H1 (cell line): ENCODE measurements at regions not wholly inside any gene's neighbourhood (a gene's known extent, or its start where the extent isn't known, plus 50 kb on each side); places are given as distances from the start of the nearest gene placed in this dataset.

Experiments
- CTCF ChIA-PET: fragments of 300-600 bp; sonication (Branson Sonifier 250); formaldehyde crosslinking; loops from one replicate; lab custom pipeline; 2021; ENCODE audit not compliant: partially characterized antibody; lab: Charles Lee
- POLR2A ChIA-PET: fragments of 300-600 bp; sonication (Branson Sonifier 250); formaldehyde crosslinking; loops from one replicate; lab custom pipeline; 2021; ENCODE audit warnings: inconsistent platforms; ENCODE audit not compliant: partially characterized antibody; lab: Charles Lee
- DNase-seq, 2 experiments: peaks; one replicate each; pipeline versions ENCODE4 v3.0.0 to v3.0.0-alpha.2; 2010 to 2022; ENCODE audit warnings: low spot score in 2 of 2, low read depth in 1 of 2, mixed read lengths in 1 of 2
- FAIRE-seq: peaks from 2 replicates; lab custom pipeline; 2011; peaks lifted over from hg19 to GRCh38; lab: Jason Lieb, UNC
- H2AFZ ChIP-seq: 2 replicates; pipeline ENCODE4 v1.8.1; 2012; ENCODE audit warnings: low read length, inconsistent platforms
- H2AK5ac ChIP-seq: 2 replicates; pipeline ENCODE4 v1.6.1; 2013; ENCODE audit warnings: low read depth, low read length
- H2BK120ac ChIP-seq: replicated peaks from 2 replicates; pipeline ENCODE3; 2013; ENCODE audit warnings: low read depth, low read length, inconsistent platforms
- H2BK12ac ChIP-seq: 2 replicates; pipeline ENCODE4 v1.6.1; 2013; ENCODE audit warnings: low read depth, low read length
- H2BK15ac ChIP-seq: 2 replicates; pipeline ENCODE4 v1.6.1; 2013; ENCODE audit warnings: low read length
- H2BK20ac ChIP-seq: 2 replicates; pipeline ENCODE4 v1.6.1; 2013; ENCODE audit warnings: low read length
- H2BK5ac ChIP-seq: 2 replicates; pipeline ENCODE4 v1.6.1; 2013; ENCODE audit warnings: low read depth, low read length
- H3K14ac ChIP-seq: 2 replicates; pipeline ENCODE4 v1.6.1; 2013; ENCODE audit warnings: inconsistent platforms; ENCODE audit not compliant: insufficient read length
- H3K18ac ChIP-seq: 2 replicates; pipeline ENCODE4 v1.6.1; 2013; ENCODE audit warnings: low read length; ENCODE audit errors: extremely low read depth
- H3K23ac ChIP-seq: 2 replicates; pipeline ENCODE4 v1.6.1; 2013; ENCODE audit warnings: inconsistent platforms; ENCODE audit not compliant: insufficient read length
- H3K23me2 ChIP-seq: 2 replicates; pipeline ENCODE4 v1.6.1; 2013; ENCODE audit warnings: low read depth, low read length
- H3K27ac ChIP-seq: 2 replicates; pipeline ENCODE4 v1.6.1; 2011; ENCODE audit warnings: low read depth, low read length, inconsistent platforms
- H3K27me3 ChIP-seq, 4 experiments: replicated peaks in 1 of 4; 1 replicate in 1 of 4; 2 replicates in 3 of 4; pipeline versions ENCODE4 v1.6.1 to v1.8.1; 2011 to 2013; ENCODE audit warnings: low read length in 3 of 4, mild to moderate bottlenecking in 3 of 4, inconsistent platforms in 2 of 4, mixed read lengths in 2 of 4, moderate library complexity in 1 of 4; ENCODE audit not compliant: control insufficient read depth in 3 of 4, insufficient read depth in 3 of 4; ENCODE audit errors: extremely low read depth in 1 of 4
- H3K36me3 ChIP-seq, 4 experiments: 2 replicates each; pipeline versions ENCODE4 v1.6.1 to v1.8.1; 2011 to 2013; ENCODE audit warnings: mild to moderate bottlenecking in 4 of 4, low read length in 3 of 4, moderate library complexity in 2 of 4, control low read depth in 1 of 4, inconsistent platforms in 1 of 4; ENCODE audit not compliant: insufficient read depth in 4 of 4, control insufficient read depth in 2 of 4
- H3K4ac ChIP-seq: replicated peaks from 2 replicates; pipeline ENCODE3; 2013; ENCODE audit warnings: low read length, low read depth, mixed read lengths, inconsistent platforms; ENCODE audit not compliant: insufficient read length
- H3K4me1 ChIP-seq, 4 experiments: replicated peaks in 1 of 4; 1 replicate in 1 of 4; 2 replicates in 3 of 4; pipeline versions ENCODE4 v1.6.1 to v1.8.1; 2011 to 2013; ENCODE audit warnings: low read length in 3 of 4, inconsistent platforms in 2 of 4, mixed read lengths in 1 of 4; ENCODE audit not compliant: insufficient read depth in 4 of 4, control insufficient read depth in 3 of 4
- H3K4me2 ChIP-seq, 2 experiments: 2 replicates each; pipeline versions ENCODE4 v1.6.1 to v1.8.1; 2011 to 2013; ENCODE audit warnings: low read depth in 2 of 2, low read length in 2 of 2, control low read depth in 1 of 2, inconsistent platforms in 1 of 2, mild to moderate bottlenecking in 1 of 2; ENCODE audit not compliant: insufficient read depth in 1 of 2
- H3K4me3 ChIP-seq, 4 experiments: fragments of 200-600, 300-600 bp in 1 of 4; sonication (generic), shearing (Covaris generic), sonication (Bioruptor Twin) in 1 of 4; 2 replicates each; pipeline versions ENCODE4 v1.5.1 to v1.8.1; 2011 to 2016; ENCODE audit warnings: low read length in 4 of 4, low read depth in 3 of 4, control low read depth in 2 of 4, inconsistent platforms in 2 of 4, mild to moderate bottlenecking in 2 of 4, mixed read lengths in 1 of 4, moderate library complexity in 1 of 4; ENCODE audit not compliant: insufficient read depth in 2 of 4; ENCODE audit errors: extremely low read depth in 1 of 4
- H3K56ac ChIP-seq: replicated peaks from 2 replicates; pipeline ENCODE3; 2013; ENCODE audit warnings: low read depth, mild to moderate bottlenecking, mixed read lengths, low read length, inconsistent platforms; ENCODE audit not compliant: insufficient read length
- H3K79me1 ChIP-seq: 2 replicates; pipeline ENCODE4 v1.6.1; 2013; ENCODE audit warnings: low read depth, low read length, control low read depth
- H3K79me2 ChIP-seq, 2 experiments: 2 replicates each; pipeline versions ENCODE4 v1.6.1 to v1.8.1; 2012 to 2013; ENCODE audit warnings: low read length in 2 of 2, mild to moderate bottlenecking in 2 of 2, inconsistent platforms in 1 of 2; ENCODE audit not compliant: insufficient read depth in 2 of 2, control insufficient read depth in 1 of 2
- H3K9ac ChIP-seq, 4 experiments: replicated peaks in 1 of 4; 1 replicate in 1 of 4; 2 replicates in 3 of 4; pipeline versions ENCODE4 v1.6.1 to v1.8.1; 2011 to 2013; ENCODE audit warnings: low read depth in 3 of 4, low read length in 3 of 4, control low read depth in 2 of 4, mild to moderate bottlenecking in 2 of 4, moderate library complexity in 2 of 4, inconsistent platforms in 1 of 4; ENCODE audit errors: extremely low read depth in 1 of 4
- H3K9me3 ChIP-seq, 2 experiments: 2 replicates each; pipeline versions ENCODE4 v1.6.1 to v1.8.1; 2012 to 2013; ENCODE audit warnings: mild to moderate bottlenecking in 2 of 2, moderate library complexity in 2 of 2, control low read depth in 1 of 2, inconsistent platforms in 1 of 2, low read depth in 1 of 2, low read length in 1 of 2, mixed read lengths in 1 of 2; ENCODE audit not compliant: insufficient read depth in 2 of 2
- H4K20me1 ChIP-seq, 2 experiments: replicated peaks in 1 of 2; 2 replicates each; pipeline versions ENCODE3 to v1.8.1; 2011 to 2013; ENCODE audit warnings: inconsistent platforms in 2 of 2, low read length in 2 of 2, mild to moderate bottlenecking in 1 of 2; ENCODE audit not compliant: insufficient read depth in 2 of 2, control insufficient read depth in 1 of 2
- H4K5ac ChIP-seq: 2 replicates; pipeline ENCODE4 v1.6.1; 2013; ENCODE audit warnings: low read length, low read depth, mixed read lengths, inconsistent platforms; ENCODE audit not compliant: insufficient read length
- H4K8ac ChIP-seq: 2 replicates; pipeline ENCODE4 v1.8.0; 2013; ENCODE audit warnings: mild to moderate bottlenecking, moderate library complexity, low read length, inconsistent platforms; ENCODE audit not compliant: insufficient read depth; ENCODE audit errors: extremely low read depth
- H4K91ac ChIP-seq: replicated peaks from 2 replicates; pipeline ENCODE3; 2013; ENCODE audit warnings: low read length, mixed read lengths, inconsistent platforms; ENCODE audit not compliant: insufficient read length
- CEBPB ChIP-seq: IDR thresholded peaks from 2 replicates; pipeline ENCODE4 v1.6.1; 2012; ENCODE audit warnings: low read depth, low read length
- EP300 ChIP-seq, 2 experiments: IDR thresholded peaks; 1 replicate in 1 of 2; 2 replicates in 1 of 2; pipeline ENCODE4 v1.6.1; 2011 to 2012; ENCODE audit warnings: low read depth in 2 of 2, low read length in 2 of 2, mild to moderate bottlenecking in 2 of 2, borderline replicate concordance in 1 of 2, inconsistent platforms in 1 of 2, moderate library complexity in 1 of 2
- EZH2 ChIP-seq: fragments of 200-600 bp; sonication (generic); IDR thresholded peaks from 2 replicates; pipeline ENCODE4 v1.7.1; 2012; ENCODE audit warnings: low read depth, mild to moderate bottlenecking, moderate library complexity, low read length, inconsistent platforms; ENCODE audit not compliant: severe bottlenecking
- KDM1A ChIP-seq: fragments of 200-600, 300-600 bp; sonication (generic); IDR thresholded peaks from 2 replicates; pipeline ENCODE4 v1.7.1; 2016; ENCODE audit warnings: mild to moderate bottlenecking, low read length, borderline replicate concordance
- MAX ChIP-seq: IDR thresholded peaks from 2 replicates; pipeline ENCODE4 v1.6.1; 2012; ENCODE audit warnings: inconsistent platforms
- RXRA ChIP-seq: IDR thresholded peaks from 2 replicates; pipeline ENCODE4 v1.6.1; 2011; ENCODE audit warnings: low read depth, mild to moderate bottlenecking, low read length, moderate library complexity; ENCODE audit not compliant: insufficient read depth
- SIN3A ChIP-seq, 2 experiments: IDR thresholded peaks in 1 of 2; conservative IDR thresholded peaks in 1 of 2; 2 replicates each; pipeline ENCODE4 v1.6.1; 2011 to 2012; ENCODE audit warnings: low read length in 2 of 2, improper control_type of control experiment in 1 of 2, low read depth in 1 of 2, mild to moderate bottlenecking in 1 of 2
- SUZ12 ChIP-seq: fragments of 200-600 bp; sonication (generic); IDR thresholded peaks from 2 replicates; pipeline ENCODE4 v1.6.1; 2012; ENCODE audit warnings: mild to moderate bottlenecking, inconsistent platforms, low read length, moderate library complexity, mixed read lengths
- TEAD4 ChIP-seq: IDR thresholded peaks from 2 replicates; pipeline ENCODE4 v1.6.1; 2012; ENCODE audit warnings: low read depth, low read length, inconsistent platforms, mixed read lengths
- WGBS, 2 experiments: shearing (Covaris generic) in 1 of 2; methylation state at CpG; one replicate each; pipeline versions ENCODE4 v1.1.6 to v1.1.7; 2013 to 2015; ENCODE audit warnings: low lambda C conversion rate in 2 of 2, mixed read lengths in 2 of 2, inconsistent platforms in 1 of 2, low coverage in 1 of 2, missing lambda C conversion rate in 1 of 2; ENCODE audit not compliant: insufficient replicate concordance in 2 of 2, insufficient coverage in 1 of 2, insufficient read length in 1 of 2; ENCODE audit errors: extremely low coverage in 1 of 2, missing lambda C conversion rate in 1 of 2; 5-methylcytosine and 5-hydroxymethylcytosine counted together

GRCh38 chr15:22224241-22224671 lies 143.9 kb downstream of the OR4M2 start:
- H3K14ac ChIP-seq: no peak overlapping the region
- no peak overlapping the region for H3K27ac ChIP-seq
- H2BK20ac ChIP-seq: no peak overlapping the region
- no peak overlapping the region for H2BK120ac ChIP-seq
- WGBS, 2 experiments: 86% methylated on average over 9 of the region's 9 CpGs; no CpG with 5 or more reads in 1 of the 2 experiments
- H2BK5ac ChIP-seq: no peak overlapping the region
- DNase-seq (no peak), FAIRE-seq (no peak)
- no peak overlapping the region for H4K91ac ChIP-seq
- H3K9ac ChIP-seq: no peak overlapping the region
- no peaks in the 10 kb centered on the region for H3K79me2 ChIP-seq
- no peaks in the 10 kb centered on the region for H3K79me1 ChIP-seq
- H3K9me3 ChIP-seq: peaks cover 34 to 78% of the 10 kb centered on the region in 2 experiments
- H2AK5ac ChIP-seq: no peak overlapping the region
- H3K27me3 ChIP-seq: no peaks in the 10 kb centered on the region
- H2AFZ ChIP-seq: no peak overlapping the region
- no peaks in the 10 kb centered on the region for H3K4me1 ChIP-seq
- H3K18ac ChIP-seq: no peak overlapping the region
- H3K4me3 ChIP-seq: no peak overlapping the region
- no peak overlapping the region for H2BK15ac ChIP-seq
- CTCF ChIA-PET: no interaction called here
- H3K36me3 ChIP-seq: no peaks in the 10 kb centered on the region
- no peak overlapping the region for H3K56ac ChIP-seq
- H2BK12ac ChIP-seq: no peak overlapping the region
- H4K5ac ChIP-seq: no peak overlapping the region
- no peaks in the 10 kb centered on the region for H3K23me2 ChIP-seq
- POLR2A ChIA-PET: no interaction called here
- H4K20me1 ChIP-seq: no peaks in the 10 kb centered on the region
- no peak for TF ChIP-seq SIN3A (conservative IDR thresholded peaks at IDR 0.05 in 1 of 2, IDR thresholded peaks at IDR 0.05 in 1 of 2; ENCODE audit: low read depth in 1 of 2, low read length in 2 of 2)
- no peak for TF ChIP-seq MAX
- TF ChIP-seq RXRA: no peak
- TF ChIP-seq KDM1A: no peak
- no peak for TF ChIP-seq CEBPB
- TF ChIP-seq TEAD4: no peak
- TF ChIP-seq EZH2: no peak
- TF ChIP-seq EP300 (IDR thresholded peaks at IDR 0.05; ENCODE audit: borderline replicate concordance in 1 of 2, low read depth in 2 of 2, low read length in 2 of 2): no peak
- TF ChIP-seq SUZ12: no peak
- H3K23ac ChIP-seq: no peak overlapping the region
- no peak overlapping the region for H4K8ac ChIP-seq
- H3K4me2 ChIP-seq: no peak overlapping the region
- H3K4ac ChIP-seq: no peak overlapping the region
